ENCODE measurements at regions not wholly inside any gene's neighbourhood (a gene's known extent, or its start where the extent isn't known, plus 50 kb on each side); places are given as distances from the start of the nearest gene placed in this dataset.
"Not testable (repeated sequence)": the region's sequence is repeated elsewhere in the genome, so short reads cannot be mapped to it uniquely, and the experiment has no call there.

DNA sequence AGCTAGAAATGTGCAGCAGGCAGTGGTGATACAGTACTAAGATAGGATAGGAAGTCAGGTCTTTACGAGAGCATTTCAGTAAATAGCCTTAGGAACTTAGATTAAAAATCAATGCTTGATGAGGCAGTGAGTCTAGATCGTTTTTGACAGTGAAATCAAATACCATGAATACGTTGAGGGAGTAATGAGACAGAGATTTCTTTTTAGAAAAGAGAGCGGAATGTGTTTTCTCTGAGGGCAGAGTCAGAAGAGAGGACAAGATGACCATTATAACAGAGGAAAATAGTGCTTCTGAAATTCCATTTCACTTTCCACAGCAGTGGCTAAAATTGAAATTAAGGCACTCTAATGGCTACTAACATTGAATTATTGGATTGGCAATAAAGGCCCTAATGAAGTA, 339.6 kb downstream of the UTRN start:
- DNase-seq = no peak

DNA sequence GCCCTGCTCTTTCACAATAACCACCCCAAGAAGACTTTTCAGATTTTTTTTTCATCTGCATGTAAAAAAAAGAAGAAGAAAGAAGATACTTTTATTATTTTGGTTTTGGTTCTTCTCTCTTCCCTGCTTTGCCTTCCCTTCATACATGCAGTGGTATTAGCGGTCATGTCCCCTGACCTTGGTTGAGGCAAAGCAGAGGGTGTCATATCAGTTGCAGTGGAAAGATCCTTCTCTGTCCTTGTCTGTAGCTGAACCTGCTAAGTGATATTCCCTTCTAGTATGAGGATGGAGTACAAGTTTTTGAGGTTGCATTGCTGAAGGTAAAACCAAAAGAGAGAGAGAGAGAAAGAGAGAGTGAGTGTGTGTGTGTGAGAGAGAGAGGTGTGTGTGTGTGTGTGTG, 345.7 kb downstream of the UTRN start:
- no peak for DNase-seq

DNA sequence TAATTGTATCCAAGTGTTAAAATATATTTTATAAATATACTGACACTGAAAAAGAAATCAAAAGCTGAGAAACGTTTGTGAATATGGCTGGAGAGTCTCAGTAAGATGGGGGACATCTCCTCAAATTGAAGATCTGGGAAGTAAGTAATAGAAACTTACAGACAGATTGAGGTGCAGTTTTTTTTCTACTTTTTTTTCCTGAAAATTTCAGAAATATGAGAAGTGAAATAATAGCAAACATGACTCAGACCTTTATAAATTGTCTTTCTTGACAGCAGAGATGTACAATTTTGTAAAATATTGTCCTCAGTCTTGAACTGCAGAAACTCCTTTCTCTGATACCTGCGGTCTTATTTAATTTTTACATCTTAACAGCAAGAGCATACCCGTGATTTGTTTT, 347.1 kb downstream of the UTRN start:
- no peak for DNase-seq

DNA sequence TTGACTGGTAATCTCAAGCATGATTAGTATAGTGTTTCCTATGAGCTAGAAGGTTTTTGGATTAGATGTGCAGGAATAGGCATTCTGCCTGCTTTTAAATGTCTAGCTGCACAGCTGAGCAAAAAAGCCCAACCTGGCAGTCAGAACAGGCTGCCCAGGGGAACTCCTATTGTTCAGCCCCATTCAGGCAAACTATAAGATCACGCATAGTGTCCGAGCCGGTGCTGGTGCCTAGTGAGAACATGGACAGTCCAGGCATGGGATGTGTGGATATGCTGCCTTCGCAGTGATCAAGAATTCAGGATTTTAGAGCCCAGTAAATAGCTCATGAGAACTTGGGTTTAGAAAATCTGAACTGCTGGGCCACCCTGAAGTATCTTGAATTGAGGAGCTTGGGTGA, 348.8 kb downstream of the UTRN start:
- no peak for DNase-seq

DNA sequence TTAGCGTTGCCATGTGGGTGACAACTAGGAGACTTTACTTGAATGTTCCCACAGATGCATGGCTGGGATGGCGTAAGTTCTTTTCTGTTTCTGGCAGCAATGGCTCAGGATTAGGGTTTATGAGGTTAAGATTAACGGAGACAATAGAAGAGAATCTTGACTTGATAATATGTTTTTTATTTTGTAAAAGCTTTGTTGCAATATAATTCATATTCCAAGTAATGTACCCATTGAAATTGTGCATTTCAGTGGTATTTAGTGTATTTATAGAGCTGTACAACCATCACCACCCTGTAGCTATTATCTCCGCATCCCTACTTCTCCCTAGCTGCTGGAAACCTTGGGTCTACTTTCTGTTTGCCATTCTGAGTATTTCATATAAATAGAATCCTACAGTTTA, 349.2 kb downstream of the UTRN start:
- no peak for DNase-seq

DNA sequence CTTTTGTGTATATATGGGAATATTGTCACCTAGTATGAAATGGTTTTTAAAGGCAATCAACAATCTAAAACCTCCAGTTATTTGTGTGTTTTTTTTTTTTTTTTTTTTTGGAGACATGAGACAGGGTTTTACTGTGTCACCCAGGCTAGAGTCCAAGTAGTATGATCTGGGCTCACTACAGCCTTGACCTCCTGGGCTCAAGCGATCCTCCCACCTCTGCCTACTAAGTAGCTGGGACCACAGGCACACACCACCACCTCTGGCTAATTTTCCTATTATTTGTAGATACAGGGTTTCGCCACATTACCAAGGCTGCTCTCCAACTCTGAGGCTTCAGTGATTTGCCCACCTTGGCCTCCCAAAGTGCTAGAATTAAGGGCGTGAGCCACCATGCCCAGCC, 349.9 kb downstream of the UTRN start:
- DNase-seq = no peak

DNA sequence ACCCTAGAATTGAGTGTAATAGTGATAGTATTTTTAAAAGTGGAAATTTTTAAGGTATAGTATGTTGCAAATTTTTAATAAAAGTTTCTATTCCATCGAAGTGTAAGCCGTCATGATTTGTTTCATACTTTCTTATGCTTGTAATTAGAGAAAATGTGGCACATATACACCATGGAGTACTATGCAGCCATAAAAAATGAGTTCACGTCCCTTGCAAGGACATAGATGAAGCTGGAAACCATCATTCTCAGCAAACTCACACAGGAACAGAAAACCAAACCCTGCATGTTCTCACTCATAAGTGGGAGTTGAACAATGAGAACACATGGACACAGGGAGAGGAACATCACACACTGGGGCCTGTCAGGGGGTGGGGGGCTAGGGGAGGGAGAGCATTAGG, 350.9 kb downstream of the UTRN start:
- DNase-seq = not testable (repeated sequence)

DNA sequence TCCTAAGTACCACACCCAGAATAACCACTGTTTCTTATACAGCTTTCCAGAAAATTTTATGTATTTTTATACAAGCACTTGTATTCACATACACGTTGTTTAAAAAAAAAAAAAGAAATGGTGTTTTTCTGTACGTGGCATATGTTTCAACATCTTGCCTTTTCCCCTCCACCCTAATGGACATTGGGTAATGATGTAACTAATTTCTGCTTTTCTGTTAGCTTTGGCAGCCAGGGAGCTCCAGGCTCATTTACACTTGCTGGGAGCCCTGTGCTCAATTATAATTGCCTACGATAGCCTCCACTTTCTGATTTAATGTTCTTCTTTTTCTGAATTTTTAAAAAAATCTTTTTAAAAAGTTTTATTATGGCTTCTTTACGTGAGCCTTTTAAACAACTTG, 352.4 kb downstream of the UTRN start:
- DNase-seq = no peak

DNA sequence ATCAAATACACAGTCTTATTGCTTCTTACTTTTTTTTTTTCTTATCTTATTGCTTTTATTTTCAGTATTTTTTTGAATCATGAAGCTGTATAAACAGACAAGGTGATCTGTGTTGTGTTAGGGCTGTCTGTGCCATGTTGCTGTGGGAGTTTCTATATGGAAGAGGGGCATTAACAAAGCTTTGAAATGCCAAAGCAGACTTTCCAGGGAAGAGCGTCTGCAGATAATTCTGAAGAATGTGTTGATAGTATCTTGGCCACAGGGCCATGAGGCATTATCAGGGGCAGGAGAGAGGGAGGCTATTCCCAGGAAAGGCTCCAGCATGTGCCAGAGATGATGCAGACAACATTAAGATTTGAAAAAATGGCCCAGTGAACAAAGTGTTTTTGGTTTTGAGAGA, 354.5 kb downstream of the UTRN start:
- DNase-seq = no peak

DNA sequence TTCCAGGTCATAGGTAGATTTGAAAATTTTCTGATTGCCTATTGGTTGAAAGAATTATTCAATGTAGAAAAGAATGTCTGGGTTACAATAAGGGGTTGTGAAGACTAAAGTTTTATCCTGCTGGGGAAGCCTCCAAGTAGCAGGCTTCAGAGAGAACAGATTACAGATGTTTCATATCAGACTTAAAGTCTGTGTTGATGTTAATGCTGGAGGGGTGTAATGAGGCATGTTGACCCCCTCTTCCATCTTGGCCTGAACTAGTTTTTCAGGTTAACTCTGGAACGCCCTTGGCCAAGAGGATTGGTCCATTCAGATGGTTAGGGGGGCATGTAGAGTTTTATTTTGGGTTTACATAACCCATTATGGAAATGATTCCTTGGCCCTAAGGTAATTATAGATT, 356.2 kb downstream of the UTRN start:
- no peak for DNase-seq

DNA sequence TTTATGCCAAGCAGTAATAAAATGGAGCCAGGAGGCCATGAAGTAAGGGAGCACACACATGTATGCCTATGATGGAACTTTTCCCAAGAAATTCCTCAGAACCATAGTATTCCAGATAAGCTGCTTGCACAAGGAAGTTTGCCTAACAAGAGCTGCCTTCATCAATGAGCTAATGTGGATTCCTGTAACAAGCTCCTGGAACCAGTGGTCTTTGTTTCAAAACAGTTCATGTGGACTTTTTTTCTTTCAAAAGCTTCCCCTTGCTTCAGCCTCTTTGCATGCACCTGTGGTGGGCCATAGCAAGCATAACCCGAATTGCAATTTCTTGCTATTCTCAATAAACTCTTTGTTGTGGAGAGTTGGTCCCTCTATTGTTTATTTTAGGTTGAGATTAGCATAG, 359.6 kb downstream of the UTRN start:
- DNase-seq = no peak

DNA sequence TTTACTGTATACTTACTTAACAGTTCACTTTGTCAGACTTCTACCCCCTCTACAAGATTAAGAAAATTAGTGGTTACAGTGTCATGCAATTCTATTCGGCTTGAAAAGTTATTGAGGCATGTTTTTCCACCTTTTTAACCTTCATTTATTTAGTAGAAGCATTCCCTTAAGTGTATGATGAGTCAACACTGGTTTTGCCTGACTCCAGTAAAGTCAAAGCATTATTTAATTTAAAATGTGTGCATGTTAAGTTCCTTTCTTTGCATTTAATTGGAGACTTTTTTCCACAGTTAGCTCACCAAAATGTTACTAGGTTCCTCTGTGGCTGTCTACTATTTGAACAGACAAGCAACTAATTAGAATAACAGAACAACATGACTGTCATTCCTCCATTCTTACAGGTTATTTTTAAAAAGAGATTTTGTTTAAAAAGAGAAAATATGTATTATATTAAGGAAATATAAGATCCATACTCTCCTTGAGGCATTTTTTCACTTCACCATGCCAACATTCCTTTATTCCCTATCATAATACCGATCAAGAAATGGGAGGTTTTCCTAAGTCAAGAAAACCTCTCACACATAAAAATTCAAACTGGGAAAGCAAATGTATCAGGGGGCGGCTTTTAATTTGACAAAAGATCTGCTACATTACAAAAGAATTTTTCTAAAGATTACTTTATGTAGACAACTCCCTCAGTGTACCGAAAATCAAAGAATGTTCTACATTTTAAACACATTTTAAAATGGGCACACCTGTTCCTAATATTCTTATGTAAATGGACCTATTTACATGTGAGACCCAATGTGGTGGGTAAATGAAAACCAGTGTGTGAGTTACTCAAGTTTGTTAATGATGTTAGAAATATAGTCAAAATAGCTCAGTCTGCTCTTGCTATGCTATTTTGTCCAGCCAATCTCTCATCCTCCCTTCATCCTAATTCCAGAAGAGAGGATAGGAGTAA, 361.2 kb downstream of the UTRN start:
- DNase-seq = no peak

DNA sequence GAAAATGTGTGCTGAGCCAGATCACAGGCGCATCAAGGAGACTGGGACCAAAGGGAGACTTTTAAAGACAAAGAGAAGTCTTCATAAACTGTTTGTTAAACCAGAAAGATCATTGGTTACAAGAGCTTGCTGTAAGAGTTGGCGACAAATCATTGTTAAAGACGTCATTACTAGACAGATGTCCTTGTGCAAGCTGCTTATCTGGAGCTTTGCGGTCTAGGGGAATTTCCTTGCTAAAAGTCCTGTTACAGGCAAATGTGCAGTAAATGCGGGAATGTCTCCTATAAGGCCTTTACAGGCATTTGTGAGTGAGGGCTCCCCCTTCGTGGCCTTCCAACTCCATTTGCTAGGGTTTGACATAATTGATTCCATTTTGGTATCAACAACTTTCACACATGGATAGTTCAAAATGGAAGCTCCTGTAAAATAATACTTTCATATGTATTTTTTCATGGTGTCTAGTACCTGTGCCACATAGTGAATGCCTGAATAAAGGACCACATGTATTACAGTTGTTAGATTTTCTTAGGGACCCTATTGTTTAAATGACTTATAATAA, 362.4 kb downstream of the UTRN start:
- DNase-seq = no peak

DNA sequence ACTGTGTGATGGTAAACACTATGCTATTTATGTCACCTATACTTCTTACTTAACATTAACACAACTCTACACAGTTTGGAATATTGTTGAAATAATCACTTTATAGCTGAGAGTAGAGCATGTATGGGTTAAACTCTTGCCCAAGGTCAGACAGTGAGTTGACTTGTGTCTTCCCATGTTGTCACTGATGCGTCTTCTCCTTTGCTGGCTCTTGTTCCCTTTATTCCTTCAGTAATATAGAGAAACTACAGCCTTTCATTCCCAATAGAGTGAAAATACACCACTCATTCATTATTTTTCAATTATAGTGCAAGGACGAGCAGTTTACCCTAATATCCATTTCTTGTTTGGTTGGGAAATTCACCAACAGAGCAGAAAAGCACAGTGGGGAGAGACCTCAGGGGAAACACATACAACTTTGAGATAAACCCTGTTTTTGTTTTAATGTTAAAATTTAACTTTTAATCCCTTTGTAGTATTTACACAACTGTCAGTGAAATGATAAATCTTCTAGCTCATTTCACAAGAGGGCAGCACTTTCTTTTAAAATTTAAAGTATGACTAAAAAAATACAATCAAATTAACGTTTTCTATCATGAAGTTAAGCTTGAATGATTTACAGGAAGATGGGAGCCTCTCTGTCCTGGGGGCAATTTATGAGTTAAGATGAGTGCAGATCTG, 363.0 kb downstream of the UTRN start:
- no peak for DNase-seq

DNA sequence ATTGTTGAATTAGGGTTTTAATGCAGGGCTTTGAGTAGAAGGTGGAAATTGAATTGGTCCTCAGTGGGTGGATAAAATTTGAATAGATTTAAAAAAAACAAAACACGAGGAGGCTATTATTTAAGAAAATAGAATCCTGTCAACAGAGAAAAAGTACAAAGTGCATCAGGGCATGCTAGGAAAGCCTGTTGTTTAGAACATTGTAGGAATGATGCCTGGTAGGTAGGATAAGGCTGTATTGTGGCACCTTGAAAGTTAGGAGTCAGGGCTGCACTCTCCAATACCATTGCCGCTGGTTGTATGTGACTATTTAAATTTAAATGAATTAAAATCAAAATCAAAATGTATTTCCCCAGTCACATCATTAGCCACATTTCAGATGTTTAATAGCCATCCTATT, 363.9 kb downstream of the UTRN start:
- no peak for DNase-seq

DNA sequence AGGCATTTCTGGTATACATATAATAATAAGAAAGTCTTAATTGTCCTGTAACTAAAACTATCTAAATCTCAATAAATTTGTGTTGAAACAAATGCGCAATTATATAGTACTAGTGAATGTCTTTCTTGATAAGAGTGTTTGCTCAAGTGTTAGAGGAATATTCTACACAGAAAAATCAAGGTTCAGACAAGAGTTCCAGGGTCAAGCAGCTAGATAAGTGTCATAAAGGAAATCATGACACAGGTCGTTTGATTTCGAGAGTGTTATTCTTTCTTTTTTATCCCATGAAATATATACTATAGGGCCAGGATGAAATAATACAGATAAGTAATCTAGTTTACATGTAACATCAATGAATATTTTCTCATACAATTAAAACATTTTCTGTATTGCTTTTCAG, 366.1 kb downstream of the UTRN start:
- DNase-seq = no peak

DNA sequence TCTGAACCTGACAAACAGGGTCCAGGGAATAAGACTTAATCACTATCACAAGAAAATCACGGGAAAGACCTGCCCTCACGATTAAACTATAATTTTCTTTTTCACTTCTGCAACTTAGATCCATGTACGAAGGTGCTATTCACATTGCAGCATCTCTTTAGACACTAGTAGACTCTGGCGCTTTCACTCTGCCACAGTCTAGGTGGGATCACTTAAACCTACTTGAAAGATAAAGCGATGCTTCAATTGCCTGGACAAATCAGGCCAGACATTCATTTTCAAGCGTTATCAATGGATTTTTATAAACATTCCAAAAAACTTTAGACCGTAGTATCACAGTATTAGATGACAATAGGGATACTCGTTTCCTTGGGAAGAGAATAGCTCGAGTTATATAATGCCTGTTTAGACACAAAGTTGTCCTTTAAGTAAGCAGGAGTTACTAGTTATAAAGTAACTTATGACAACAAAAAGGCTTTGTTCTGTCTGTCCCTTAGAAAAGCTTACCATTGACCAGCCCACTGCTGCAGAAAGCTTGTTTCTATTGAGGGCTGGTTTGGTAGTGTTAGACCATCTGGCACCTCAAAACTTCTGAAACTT, 367.3 kb downstream of the UTRN start:
- no peak for DNase-seq

DNA sequence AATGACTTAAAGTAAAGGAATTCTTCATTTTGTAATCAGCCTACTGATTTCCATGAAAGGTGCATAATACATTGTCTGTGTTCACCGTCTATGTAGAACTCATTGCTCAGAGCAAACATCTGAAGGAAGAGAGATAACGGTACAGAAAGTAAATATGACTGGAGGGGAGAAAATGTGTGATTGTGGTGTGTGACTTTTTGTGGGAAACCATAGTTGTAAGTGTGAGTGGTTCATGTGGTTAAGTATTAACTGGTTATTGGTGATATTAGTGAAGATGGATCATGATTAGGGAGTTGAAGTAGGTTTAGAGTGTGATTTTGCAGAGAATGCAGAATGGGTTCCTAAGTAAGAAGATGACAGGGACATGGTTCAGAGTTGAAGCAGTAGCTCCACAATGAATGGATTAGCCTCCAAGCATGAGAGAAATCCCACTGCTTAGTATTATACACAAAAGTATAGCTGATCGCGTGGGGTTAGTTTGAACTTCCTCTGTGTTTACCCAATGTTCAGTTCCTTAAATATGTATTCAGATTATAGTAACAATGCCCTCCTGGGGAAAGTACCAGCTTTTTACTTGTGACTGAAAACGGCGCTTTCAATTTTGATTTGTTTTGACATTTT, 368.9 kb downstream of the UTRN start:
- DNase-seq = no peak

DNA sequence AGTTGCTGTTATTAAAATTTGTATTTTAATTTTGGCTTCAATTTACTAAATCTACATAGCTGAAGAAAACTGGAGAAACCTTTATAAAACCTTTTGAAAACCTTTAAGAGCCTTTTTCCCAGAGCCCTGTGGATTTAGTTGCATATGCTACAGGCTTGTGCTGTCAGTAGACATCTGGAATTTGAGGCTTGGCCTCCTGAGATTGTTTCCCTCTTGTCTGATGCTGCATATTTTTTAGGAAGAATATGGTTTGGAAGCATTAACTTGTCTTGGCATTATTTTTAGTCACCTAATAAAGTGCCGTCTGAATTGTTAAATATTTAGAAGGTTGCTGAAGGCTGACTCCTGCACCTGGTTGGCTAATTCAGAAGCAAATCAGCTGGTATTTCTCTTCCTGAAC, 369.4 kb downstream of the UTRN start:
- no peak for DNase-seq

DNA sequence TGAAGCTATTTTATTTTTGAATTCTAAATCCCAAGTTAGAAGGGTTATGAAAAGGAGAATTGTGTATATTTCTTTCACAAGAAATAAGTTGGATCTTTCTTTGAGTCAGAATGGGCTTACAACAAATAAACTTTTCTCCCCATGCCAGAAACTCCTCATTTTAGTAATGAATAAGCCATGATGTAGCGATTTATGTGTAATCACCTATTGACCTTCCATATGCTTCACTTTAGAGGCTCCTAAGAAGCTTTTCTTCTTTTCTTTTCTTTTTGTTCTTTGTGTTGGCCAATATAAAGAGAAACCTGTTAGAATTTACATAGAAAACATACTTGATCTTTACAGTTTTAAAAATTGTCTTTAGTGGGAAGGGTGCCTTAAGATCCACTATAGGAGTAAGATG, 370.2 kb downstream of the UTRN start:
- no peak for DNase-seq

DNA sequence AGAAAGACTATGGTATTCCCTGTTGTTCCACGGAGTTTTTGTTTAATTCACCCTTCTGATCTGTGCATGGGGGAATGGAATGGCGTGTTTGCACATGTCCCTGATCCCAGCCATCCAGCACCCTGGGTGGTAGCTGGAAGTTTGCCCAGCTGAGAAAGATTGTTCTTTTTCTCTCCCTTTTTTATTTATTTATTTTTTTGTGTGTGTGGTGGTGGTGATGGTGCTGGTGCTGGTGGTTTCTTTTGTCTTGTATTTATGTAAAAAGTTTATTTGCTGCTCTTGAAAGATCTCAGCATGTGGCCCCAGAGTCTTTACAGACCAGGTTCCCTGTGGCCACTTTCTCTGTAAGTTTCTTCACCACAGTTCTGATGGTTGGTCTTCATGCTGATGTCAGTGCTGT, 372.6 kb downstream of the UTRN start:
- no peak for DNase-seq

DNA sequence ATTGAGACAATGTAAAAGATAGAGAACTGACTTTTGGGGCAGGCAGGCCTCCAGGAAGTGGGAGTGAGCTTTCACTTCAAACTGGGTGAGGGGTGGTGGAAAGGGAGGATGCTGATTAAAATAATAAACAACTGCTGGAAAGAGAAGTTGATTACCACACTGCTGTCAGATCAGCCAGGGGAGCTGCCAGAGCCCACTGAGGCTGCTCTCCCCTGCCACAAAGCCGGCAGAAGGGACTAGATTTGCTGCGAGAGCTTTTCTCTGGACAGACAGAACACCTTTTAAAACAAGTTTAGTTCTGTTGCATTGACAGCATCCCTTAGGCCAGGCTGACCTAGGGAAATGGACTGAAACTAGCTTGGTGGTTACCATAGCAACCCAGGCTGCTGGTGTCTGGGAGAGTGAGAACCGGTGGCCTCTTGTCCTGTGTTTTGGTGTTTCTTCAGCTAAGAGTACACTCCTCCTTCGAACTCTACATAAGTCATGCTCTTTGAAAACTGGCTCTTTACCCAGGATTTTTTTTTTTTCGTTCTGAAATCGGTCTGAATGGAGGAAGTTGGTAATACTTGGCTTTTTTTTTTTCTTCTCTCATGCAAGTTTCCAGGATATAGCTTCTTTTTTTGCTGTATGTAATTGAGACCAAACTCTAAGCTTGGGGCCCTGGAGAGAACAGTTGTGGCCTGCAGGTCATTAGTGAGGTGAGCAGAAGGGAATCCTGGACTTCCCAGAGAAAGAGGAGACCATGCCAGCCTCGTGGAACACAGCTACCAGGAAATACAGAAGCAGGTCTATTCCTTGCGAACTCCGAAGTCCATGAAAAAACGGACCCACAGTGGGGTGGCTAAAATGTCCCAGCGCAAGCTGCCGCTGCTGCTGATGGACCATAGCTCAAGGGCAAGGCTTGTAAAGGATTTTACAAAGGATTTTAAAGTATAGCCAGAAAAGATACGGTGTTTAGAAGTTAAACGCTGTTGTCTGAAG, 374.4 kb downstream of the UTRN start:
- DNase-seq = no peak

Data from activated gamma-delta T cell (primary cell).